Activated T-cell treated with anti-CD3 and anti-CD28 coated beads for 24 hours (primary cell): ENCODE measurements at regions not wholly inside any gene's neighbourhood (a gene's known extent, or its start where the extent isn't known, plus 50 kb on each side); places are given as distances from the start of the nearest gene placed in this dataset.
"Not testable (repeated sequence)": the region's sequence is repeated elsewhere in the genome, so short reads cannot be mapped to it uniquely, and the experiment has no call there.

Experiments
- DNase-seq: peaks from one replicate; pipeline ENCODE4 v3.0.0-alpha.2; 2020; ENCODE audit warnings: low read depth

DNA sequence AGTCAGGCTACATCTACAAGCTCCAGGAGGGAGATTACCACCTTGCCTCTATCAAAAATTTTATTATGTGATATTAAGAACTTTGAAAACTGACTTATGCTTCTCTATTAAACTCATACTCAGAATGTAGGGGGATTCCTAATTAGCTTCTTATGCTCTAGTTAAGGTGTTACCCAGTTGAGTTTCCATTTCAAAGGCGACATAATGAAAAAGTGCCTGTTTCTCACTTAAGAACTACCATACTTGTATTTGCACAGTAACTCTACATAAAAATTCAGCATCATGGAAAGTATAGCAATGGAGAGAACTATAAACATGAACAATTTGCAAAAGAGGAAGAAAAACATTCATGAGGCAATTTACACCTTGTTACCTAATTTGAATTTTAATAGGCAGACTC, 739.1 kb downstream of the ZPLD1 start:
- no peak for DNase-seq

DNA sequence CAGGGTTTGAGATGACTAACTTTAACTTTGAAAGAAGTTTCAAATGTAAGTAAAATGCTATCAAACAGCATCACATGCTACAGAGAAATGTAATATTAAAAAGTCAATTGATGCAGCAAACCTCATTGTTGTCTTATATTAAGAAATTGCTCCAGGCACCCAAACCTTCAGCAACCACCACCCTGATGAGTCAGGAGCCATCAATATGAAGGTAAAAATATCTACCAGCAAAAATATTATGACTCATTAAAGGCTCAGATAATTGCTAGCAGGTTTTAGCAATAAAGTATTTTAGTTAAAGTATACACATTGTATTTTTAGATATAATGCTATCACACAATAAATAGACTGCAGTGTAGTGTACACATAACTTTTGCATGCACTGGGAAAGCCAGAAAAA, 746.3 kb downstream of the ZPLD1 start:
- DNase-seq: no peak

DNA sequence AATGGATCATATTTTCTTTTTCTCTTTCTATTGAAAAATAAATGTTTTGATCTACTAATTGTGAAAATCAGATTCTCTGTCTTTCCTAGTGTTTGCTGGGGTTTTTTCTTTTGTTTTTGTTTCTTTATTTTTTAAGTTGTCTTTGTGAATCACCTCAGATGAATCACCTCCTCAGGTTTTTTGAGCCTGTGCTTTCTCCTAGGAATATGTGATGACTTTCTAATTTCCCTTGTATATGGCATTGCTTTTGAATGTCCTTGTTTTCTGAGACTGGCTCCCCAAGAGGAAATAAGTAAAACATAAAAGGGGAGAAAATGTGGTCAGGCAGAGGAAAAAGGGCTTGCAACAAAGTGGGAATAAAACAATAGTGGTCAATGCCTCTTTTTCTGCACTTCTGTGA, 750.0 kb downstream of the ZPLD1 start:
- DNase-seq: no peak

GRCh38 chr3:103189941-103190340, 755.1 kb downstream of the ZPLD1 start:
- no peak for DNase-seq

DNA sequence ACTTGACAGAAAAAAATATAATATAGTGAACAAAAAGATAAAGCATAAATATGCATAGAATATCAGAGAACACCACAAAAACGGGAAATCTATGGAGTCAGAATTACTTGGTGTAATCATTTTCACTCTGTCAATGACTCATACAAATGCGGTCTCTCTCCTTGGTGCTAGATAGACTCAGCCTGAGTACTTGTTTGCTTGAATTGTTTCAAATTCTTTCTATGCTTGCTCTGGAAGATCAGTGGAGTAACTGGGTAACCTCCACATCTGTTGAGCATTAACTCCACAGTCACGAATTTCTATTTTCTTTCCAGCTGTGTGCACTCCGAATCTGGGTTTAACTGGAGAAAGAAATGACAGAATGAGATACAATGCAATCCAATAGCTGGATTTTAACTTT, 760.4 kb downstream of the ZPLD1 start:
- DNase-seq: no peak

- DNase-seq: no peak
Observed at GRCh38 chr3:103203441-103203840, 768.6 kb downstream of the ZPLD1 start.

GRCh38 chr3:103210583-103210982, 775.8 kb downstream of the ZPLD1 start:
- DNase-seq: no peak

GRCh38 chr3:103218146-103218545, 783.3 kb downstream of the ZPLD1 start:
- no peak for DNase-seq

DNA sequence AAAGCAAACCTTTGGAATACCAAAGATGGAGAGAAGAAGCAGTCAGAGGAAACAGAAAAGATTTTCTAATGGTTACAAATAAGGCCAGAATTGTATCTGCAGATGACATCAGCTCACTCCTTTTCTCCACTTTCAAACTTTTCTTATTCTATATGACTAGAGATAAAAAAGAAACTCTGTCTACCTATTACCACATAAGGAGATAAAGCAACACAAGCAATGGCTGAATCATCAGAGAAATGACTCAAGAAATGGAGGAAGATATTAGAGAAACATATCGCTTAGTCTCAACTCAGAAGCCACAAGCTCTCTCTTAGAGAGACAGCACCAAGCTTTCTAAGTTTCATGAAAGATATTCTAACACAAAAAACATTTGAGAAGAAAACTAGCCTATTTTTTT, 784.0 kb downstream of the ZPLD1 start:
- DNase-seq: no peak

- no peak for DNase-seq
Observed at GRCh38 chr3:103227651-103228050, 792.8 kb downstream of the ZPLD1 start.

DNA sequence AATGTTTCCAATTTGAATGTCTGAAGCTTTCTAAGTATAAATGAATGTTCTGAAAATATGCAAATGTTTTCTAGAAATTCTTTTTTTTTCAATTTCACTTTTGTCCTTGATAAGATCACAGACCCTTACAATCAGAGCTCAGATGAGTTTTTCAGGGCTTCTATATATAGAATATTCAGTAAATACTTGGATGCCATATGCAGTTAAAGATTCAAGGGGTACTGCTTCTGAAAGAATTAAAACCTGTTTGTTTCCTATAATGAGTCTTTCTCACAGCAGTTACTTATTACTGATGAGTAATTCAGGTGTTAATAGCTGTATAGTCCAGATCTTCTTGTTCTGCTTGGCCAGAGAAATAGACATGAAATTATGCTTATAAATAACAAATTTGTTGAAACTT, 812.6 kb downstream of the ZPLD1 start:
- no peak for DNase-seq

DNA sequence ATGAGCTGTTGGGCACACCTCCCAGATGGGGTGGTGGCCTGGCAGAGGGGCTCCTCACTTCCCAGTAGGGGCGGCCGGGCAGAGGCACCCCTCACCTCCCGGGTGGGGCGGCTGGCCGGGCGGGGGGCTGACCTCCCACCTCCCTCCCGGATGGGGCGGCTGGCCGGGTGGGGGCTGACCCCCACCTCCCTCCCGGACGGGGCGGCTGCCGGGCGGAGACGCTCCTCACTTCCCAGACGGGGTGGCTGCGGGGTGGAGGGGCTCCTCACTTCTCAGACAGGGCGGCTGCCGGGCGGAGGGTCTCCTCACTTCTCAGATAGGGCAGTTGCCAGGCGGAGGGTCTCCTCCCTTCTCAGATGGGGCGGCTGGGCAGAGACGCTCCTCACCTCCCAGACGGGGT, 820.0 kb downstream of the ZPLD1 start:
- DNase-seq: not testable (repeated sequence)

GRCh38 chr3:103269287-103269686, 834.5 kb downstream of the ZPLD1 start:
- DNase-seq: no peak

DNA sequence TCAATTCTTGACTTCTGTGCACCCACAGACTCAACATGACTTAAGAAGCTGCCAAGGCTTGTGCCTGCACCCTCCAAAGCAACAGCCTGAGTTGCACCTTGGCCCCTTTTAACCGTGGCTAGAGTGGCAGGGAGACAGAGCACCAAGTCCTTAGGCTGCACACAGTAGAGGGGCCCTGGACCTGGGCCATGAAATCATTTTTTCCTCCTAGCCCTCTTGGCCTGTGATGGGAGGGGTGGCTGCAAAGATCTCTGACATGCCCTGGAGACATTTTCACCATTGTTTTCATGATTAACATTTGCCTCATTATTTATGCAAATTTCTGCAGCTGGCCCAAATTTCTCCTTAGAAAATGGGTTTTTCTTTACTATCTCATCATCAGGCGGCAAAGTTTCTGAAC, 836.8 kb downstream of the ZPLD1 start:
- DNase-seq: no peak

- no peak for DNase-seq
Observed at GRCh38 chr3:103295974-103296570, 861.3 kb downstream of the ZPLD1 start.

DNA sequence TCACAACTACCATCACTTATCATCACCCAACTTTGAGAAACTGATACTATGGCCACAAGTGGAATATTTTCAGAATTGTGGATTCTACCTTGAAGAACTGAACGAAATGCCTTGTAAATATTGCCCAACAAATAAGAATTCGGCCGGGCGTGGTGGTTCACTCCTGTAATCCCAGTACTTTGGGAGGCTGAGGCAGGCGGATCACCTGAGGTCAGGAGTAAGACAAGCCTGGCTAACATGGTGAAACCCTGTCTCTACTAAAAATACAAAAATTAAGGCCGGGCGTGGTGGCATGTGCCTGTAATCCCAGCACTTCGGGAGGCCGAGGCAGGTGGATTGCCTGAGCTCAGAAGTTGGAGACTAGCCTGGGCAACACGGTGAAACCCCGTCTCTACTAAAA, 862.7 kb downstream of the ZPLD1 start:
- DNase-seq: not testable (repeated sequence)

- no peak for DNase-seq
Observed at GRCh38 chr3:103306104-103306503, 871.3 kb downstream of the ZPLD1 start.

- no peak for DNase-seq
Observed at GRCh38 chr3:103308921-103309320, 874.1 kb downstream of the ZPLD1 start.

GRCh38 chr3:103319912-103320311, 885.1 kb downstream of the ZPLD1 start:
- DNase-seq: no peak

GRCh38 chr3:103337179-103337845, 902.5 kb downstream of the ZPLD1 start:
- no peak for DNase-seq

DNA sequence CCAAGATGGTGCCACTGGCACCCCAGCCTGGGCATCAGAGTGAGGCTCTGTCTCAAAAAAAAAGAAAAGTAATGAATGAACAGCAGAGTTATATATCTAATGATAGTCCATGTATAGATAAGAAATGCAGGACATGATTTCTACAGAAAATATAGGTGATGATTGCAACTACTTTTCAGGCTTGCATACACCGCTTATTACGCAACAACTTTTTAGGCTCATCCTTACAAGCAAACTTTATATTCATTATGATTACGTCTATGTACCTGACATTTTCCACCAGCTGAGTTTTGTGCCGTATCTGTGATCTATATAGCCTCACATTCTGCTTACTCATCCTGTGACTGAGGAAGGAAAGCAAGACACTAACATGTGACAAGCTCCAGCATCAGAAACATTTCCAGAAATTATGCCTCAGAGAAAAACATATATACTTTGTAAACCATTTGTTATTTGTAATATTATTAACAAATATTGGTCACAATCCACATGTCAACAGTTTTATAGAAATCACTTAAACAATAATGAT, 906.3 kb downstream of the ZPLD1 start:
- DNase-seq: no peak

- no peak for DNase-seq
Observed at GRCh38 chr3:103342205-103342731, 907.5 kb downstream of the ZPLD1 start.

GRCh38 chr3:103349760-103350159, 914.9 kb downstream of the ZPLD1 start:
- no peak for DNase-seq

GRCh38 chr3:103365467-103365866, 930.7 kb downstream of the ZPLD1 start:
- no peak for DNase-seq
